Muscle of back (tissue), 3 donors: ENCODE measurements at regions not wholly inside any gene's neighbourhood (a gene's known extent, or its start where the extent isn't known, plus 50 kb on each side); places are given as distances from the start of the nearest gene placed in this dataset.

Experiments
- DNase-seq, 3 donors: peaks; one replicate each; pipeline versions ENCODE4 v3.0.0 to v3.0.0-alpha.2; 2013

- no peak for DNase-seq
Observed at GRCh38 chr2:114134146-114134545, 244.3 kb downstream of the ACTR3 start.

DNA sequence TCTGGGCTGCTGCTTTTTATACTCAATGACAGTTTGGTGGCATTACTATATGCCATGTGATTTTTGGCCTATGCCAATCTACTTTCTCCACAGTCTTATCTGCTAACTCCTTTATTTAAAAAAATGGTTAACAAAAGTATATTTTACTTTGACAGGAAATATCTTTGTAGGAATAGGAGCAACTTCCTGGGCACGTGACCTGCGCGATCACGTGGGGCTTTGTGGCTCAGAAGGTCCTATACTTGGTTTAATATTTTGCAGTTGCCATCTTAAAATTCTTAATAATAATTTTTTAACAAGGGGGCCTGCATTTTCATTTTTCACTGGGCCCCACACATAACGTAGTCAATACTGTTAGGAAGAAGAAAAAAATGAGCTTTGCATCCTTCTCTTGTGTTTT, 249.7 kb downstream of the ACTR3 start:
- no peak for DNase-seq

DNA sequence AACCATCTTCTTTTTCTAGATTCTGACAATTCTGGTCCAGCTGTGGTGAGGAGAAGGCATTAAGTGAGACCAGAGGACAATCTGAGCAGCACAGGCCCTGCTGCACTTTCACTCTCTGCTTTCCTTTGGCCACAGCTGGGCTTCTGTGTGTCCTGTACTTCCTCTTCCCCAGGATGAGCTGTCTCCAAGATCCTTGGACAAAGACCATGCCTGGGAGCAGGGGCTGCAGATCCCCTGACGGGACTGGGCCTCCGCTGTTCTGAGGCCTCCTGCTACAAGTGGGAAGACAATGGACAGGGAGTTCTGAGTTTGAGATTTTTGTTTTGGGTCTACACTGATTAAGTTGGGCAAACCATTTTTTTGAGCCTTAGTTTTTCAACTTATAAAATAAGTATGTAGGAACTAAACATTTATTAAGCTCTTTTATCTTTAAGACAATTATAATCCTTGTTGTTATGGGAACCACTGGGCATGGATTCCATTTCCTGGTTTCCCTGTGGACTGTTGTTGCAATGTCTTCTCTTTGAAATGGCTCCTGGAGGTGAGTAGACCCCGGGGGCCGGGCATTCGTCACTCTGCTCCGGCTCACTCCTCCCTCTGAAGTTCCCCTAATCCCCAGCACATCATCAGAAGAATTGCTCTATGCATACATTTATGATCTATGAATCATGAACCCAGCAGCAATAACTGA, 266.6 kb downstream of the ACTR3 start:
- DNase-seq = peak in 2 of 3 donors; percentile 14 to 52

DNA sequence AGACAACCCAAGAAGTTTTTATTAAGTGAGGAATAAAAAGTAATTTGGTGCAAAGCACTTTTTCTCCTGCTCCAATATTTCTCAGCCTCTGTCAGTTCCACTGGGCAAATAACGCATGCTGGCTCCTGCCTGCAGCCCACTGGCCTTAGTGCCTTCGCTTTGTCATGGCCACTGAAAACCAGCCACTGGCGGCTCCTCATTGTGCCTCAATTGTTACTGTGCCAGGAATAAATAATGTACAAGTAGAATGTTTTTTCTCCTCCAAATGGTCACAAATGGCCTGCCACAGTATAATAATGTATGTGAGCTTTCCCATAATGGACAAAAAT, 267.1 kb downstream of the ACTR3 start:
- DNase-seq = no peak

DNA sequence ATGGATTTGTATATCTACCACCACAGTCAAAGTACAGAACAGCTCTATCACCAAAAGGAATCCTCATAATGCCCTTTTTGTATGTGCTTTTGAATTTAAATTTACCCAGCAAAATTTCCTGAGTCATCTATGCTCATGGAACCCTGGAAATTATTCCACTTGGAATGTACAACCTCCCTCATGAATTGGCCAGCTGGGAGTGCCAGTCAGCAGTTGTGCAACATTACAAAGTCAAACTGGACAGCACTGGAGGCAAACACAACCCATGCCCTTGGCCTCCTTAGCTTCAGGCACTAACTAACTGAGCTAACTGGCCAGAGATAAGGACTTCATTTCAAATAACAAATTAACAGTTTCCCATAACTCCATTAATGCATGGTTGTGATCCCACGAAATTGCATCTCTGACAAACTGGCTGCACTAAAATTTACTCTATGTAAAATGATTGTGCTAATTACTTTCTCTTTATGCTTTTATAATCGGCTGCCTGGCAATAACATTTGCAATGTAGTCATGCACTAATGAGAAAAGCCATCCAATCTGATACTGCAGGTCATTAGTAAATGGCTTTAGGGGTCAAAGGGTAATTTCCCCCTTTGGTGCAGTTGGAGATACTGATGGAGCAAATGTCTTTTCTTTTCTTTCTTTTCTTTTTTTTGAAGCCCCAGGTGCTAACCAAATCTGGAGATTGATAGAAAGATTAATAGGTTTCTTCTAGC, 270.5 kb downstream of the ACTR3 start:
- no peak for DNase-seq

- no peak for DNase-seq
Observed at GRCh38 chr2:114161371-114161770, 271.5 kb downstream of the ACTR3 start.

DNA sequence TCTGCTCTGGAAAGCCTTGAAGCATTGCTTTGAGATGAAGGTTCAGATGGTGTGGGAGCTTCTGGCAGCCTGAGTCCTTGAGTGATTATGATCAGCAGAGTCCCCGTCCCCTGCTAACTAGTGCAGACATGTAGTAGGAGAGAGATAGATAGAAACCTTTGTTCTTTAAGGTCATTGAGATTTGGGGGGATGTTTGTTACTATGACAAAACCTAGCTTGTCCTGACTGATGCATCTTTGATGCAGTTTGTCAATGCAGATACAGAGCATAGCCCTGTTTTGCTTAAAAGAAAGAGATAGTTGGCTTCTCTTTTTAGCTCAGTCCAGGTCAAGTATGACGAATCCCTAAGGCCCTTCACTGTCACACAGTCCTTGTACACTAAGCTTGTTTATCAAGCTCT, 274.6 kb upstream of the DPP10 start:
- DNase-seq = no peak

GRCh38 chr2:114170070-114170469, 272.4 kb upstream of the DPP10 start:
- no peak for DNase-seq

DNA sequence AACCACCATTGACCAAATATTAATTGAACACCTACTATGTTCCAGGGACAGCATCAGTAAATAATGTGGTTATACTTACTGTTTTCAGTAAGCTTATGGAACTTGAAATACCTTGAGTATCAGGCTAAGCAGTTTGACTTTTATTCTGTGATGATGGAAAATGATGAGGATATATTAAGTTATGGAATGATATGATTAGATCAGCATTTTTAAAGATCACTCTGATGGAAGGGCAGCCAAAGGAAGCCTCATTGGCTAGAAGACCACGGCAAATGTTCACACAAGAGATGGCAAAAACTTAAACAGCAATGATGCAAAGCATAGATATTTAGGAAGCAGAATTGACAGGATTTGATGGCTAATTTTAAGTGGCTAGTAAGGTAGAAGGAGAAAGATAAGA, 266.9 kb upstream of the DPP10 start:
- DNase-seq = no peak

DNA sequence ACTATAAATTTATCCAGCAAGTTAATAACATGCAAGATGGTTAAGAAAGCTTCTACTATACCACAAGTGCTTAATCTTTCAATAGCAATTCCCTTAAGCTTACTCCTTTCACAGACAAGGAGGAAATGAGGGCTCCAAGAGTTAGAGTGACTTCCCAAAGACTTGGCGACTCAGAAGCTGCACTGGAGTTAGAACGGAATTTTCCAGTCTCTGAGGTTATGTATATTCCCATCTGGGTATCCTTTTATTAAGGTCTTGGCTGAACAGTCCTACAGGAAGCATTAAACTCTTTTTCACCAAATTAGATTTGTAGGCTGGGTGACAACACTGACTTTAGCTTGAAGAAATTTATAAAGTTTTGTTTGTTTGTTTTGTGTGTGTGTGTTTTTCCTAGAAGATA, 256.9 kb upstream of the DPP10 start:
- DNase-seq = peak in 2 of 3 donors; percentile 10 to 36

DNA sequence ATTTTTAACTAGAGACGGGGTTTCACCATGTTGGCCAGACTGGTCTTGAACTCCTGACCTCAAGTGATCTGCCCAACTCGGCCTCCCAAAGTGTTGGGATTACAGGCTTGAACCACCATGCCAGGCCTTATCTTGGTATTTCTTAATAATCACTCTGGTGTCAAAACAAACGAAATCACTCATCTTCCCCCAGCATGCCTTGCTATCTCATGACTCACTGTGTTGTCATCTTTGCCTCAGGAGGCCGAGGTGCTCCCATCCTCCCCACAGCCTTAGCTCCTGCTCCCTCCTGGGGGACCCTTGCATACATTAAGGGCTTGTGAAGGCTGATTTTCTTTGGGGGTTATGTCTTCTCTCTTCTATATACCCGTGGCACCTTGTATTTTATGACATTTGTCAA, 250.1 kb upstream of the DPP10 start:
- DNase-seq = no peak

GRCh38 chr2:114201781-114202180, 240.7 kb upstream of the DPP10 start:
- DNase-seq = no peak

GRCh38 chr2:114203679-114204078, 238.8 kb upstream of the DPP10 start:
- DNase-seq = peak in 2 of 3 donors; percentile 4 to 37

- DNase-seq = no peak
Observed at GRCh38 chr2:114213808-114214207, 228.6 kb upstream of the DPP10 start.

GRCh38 chr2:114218383-114218782, 224.1 kb upstream of the DPP10 start:
- DNase-seq = peak in 2 of 3 donors; percentile 9 to 22

- no peak for DNase-seq
Observed at GRCh38 chr2:114219456-114219855, 223.0 kb upstream of the DPP10 start.

- DNase-seq = no peak
Observed at GRCh38 chr2:114222344-114222743, 220.1 kb upstream of the DPP10 start.

DNA sequence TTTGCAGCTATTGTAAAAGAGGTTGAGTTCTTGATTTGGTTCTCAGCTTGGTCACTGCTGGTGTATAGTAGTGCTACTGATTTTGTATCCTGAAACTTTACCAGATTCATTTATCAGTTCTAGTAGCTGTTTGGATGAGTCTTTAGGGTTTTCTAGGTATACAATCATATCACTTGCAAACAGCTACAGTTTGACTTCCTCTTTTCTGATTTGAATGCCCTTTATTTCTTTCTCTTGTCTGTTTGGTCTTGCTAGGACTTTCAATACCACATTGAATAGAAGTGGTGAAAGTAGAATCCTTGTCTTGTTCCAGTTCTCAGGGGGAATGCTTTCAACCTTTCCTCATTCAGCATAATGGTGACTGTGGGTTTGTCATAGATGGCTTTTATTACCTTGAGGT, 210.5 kb upstream of the DPP10 start:
- DNase-seq = no peak

DNA sequence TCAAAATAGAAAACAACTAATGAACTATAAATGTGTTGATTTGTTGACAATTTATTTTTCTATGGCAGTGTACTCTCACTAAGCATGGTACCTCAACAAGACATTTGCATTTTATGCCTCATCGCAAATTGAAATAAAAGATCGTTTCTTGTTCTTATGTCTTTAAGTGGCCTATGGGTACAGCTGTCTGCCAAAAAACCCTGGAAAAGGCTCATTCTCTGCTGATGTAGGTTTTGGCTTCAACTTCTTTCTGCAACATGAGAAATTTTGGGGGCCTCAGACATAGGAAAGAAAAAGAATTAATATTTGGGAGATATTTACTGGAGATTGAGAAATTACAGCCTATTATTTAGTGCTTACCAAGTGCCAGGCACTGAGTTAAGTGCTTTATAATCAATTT, 205.1 kb upstream of the DPP10 start:
- DNase-seq = peak; percentile 0 to 56 (median 13)

DNA sequence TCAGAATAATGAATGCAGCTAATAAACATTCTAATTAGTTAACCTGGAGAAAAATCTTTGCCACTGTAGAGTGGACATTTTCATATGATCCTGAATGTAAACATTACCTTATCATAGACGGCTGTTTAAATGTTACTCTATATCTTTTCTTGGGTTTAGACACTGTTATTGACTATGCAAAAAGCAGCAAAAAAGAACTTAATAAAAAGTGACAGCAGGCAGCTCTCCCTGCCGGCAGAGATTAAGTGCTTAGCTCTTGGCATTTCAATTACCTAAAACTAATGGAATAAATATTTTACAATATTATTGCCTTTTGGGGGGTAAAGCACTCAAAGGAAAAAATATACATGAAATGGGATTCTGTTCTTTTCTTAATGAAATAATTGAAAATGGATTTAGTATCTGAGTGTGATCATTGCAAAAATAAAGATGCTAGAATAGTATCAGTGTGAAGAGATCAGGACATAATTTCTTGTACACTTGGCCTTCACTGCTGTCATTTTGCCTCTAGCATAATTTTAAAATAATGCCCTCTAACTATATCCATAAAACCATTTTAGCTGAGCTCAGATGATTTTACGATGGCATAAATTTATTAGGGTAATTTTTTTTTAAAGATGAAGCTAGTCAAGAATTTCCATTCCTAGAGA, 203.4 kb upstream of the DPP10 start:
- DNase-seq = no peak

DNA sequence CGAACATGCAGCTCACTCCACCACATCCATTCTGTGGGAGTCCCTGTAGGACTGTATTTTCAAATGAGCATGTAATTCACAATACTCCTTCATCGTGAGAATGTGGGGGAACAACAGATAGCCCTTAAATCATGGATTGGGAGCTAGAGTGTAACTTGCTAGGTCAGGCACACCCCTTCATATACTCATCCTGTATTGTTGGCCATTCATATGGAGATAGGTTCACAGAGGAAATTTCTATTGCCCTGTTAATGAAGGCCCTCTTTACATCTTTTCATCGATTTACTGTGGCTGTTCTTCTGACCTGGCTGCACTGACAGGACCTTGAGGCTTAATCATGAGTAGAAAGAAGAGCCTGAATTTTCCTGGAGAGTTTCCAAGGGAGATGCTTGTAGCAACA, 193.8 kb upstream of the DPP10 start:
- DNase-seq = no peak

DNA sequence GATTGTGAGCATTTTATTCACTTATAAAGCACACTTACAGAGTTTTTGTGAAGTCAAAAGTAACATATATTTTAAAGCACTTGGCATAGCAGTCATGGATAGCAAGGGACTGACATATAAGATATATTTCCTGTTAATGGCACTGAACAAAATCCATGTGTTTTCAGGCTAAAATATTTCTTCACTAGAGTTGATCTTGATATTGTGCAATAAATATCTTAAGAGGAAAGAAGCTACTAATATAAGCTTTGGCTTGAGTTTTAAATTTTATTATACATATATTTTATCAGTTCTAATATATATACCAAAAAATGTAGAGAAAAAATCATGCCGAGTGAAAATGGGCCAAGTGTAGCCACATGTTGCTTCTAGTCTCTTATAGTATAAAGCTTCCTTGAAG, 189.7 kb upstream of the DPP10 start:
- no peak for DNase-seq

GRCh38 chr2:114254875-114255274, 187.6 kb upstream of the DPP10 start:
- DNase-seq = no peak
